ENCODE measurements at regions not wholly inside any gene's neighbourhood (a gene's known extent, or its start where the extent isn't known, plus 50 kb on each side); places are given as distances from the start of the nearest gene placed in this dataset.

- no peak for TF ChIP-seq EZH2 (IDR thresholded peaks at IDR 0.05; ENCODE audit: borderline replicate concordance, low read depth, low read length, severe bottlenecking)
- no peak for TF ChIP-seq GATA2 (IDR thresholded peaks at IDR 0.05; ENCODE audit: insufficient read depth, insufficient read length, low read depth, low read length)
Measured at GRCh38 chr13:65856431-65856830, 1373.7 kb downstream of the PCDH9 start.

All from endothelial cell of umbilical vein (primary cell).